ENCODE measurements at regions not wholly inside any gene's neighbourhood (a gene's known extent, or its start where the extent isn't known, plus 50 kb on each side); places are given as distances from the start of the nearest gene placed in this dataset.

DNA sequence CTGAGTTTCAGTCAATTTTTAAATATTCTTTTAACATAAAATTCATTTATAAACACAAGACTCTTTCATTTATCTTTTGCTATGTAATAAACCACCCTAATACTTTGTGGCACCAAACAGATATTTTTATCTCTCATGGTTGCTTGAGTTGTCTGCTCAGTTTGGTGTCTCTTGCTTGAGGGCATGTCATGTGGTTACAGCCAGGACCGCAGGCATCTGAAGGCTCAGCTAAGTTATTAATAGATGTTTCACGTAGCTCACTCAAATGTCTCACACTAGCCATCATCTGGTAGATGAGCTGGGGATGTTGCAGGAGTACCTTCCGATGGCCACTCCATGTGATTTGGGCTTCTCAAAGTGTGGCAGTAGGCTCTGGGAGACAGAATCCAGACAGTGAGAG, 597.8 kb downstream of the ETNK1 start:
- Histone ChIP-seq H2AK5ac (ENCODE audit: insufficient read length, low read length) (no peak overlapping the region), H3K18ac (ENCODE audit: insufficient read length, low read depth, low read length) (no peak overlapping the region), H4K8ac (replicated peaks; ENCODE audit: insufficient read length, low read depth, low read length) (no peak overlapping the region), H4K91ac (ENCODE audit: insufficient read length, low read depth, low read length) (no peak overlapping the region), H3K9me3 (ENCODE audit: control insufficient read depth, low read depth, low read length) (no peaks in the 10 kb centered on the region), H3K9ac (ENCODE audit: extremely low read depth, insufficient read length, low read length) (no peak overlapping the region), H3T11ph (ENCODE audit: low read length) (no peak overlapping the region), H3K4me1 (ENCODE audit: insufficient read depth, low read length) (no peaks in the 10 kb centered on the region), H4K5ac (ENCODE audit: insufficient read length, low read depth, low read length) (no peak overlapping the region), H2BK20ac (ENCODE audit: low read depth, low read length, poor library complexity, severe bottlenecking) (no peak overlapping the region), H3K56ac (ENCODE audit: insufficient read length, low read depth, low read length) (no peak overlapping the region), H2BK12ac (ENCODE audit: insufficient read length, low read depth, low read length) (no peak overlapping the region), H3K79me1 (ENCODE audit: insufficient read depth, low read depth, low read length, poor library complexity, severe bottlenecking) (no peaks in the 10 kb centered on the region), H3K4me2 (ENCODE audit: insufficient read depth, insufficient read length, low read length) (no peak overlapping the region), H3K23ac (ENCODE audit: insufficient read length, low read depth, low read length) (no peak overlapping the region), H3K14ac (ENCODE audit: insufficient read depth, low read length) (no peak overlapping the region), H4K20me1 (ENCODE audit: control insufficient read depth, insufficient read depth, insufficient read length) (no peaks in the 10 kb centered on the region), H3K27me3 (ENCODE audit: insufficient read depth, low read length) (no peaks in the 10 kb centered on the region), H2BK5ac (ENCODE audit: insufficient read length, low read length) (no peak overlapping the region), H3K79me2 (ENCODE audit: insufficient read depth, low read length) (no peaks in the 10 kb centered on the region), H2BK15ac (ENCODE audit: low read depth, low read length) (no peak overlapping the region), H2AFZ (ENCODE audit: low read length) (no peak overlapping the region), H3K23me2 (ENCODE audit: insufficient read length, low read depth, low read length, poor library complexity, severe bottlenecking) (no peaks in the 10 kb centered on the region), H3K4ac (ENCODE audit: low read depth, low read length) (no peak overlapping the region), H2BK120ac (ENCODE audit: low read depth, low read length, poor library complexity, severe bottlenecking) (no peak overlapping the region), H3K27ac (ENCODE audit: insufficient read length, low read depth, low read length) (no peak overlapping the region)
- H3K9me3 Mint-ChIP-seq: no peaks in the 10 kb centered on the region
- no peaks in the 10 kb centered on the region for H3K36me3 Mint-ChIP-seq (ENCODE audit: insufficient read depth in 1 of 3, low read depth in 3 of 3)
- no CpG with 5 or more reads among the region's 3 CpGs for WGBS (ENCODE audit: extremely low coverage, insufficient read length, low lambda C conversion rate)
- no peaks in the 10 kb centered on the region for H3K27me3 Mint-ChIP-seq (ENCODE audit: low read depth)
- TF ChIP-seq CTCF (conservative IDR thresholded peaks at IDR 0.05): no peak
- H3K4me3 Mint-ChIP-seq: no peak overlapping the region
- no peak overlapping the region for H3K27ac Mint-ChIP-seq
- no peaks in the 10 kb centered on the region for H3K4me1 Mint-ChIP-seq
- no peak for DNase-seq
